SW 1271 (cell line): ENCODE measurements at regions not wholly inside any gene's neighbourhood (a gene's known extent, or its start where the extent isn't known, plus 50 kb on each side); places are given as distances from the start of the nearest gene placed in this dataset.
A peak's percentile ranks its signal among the peaks of the same experiment; 100 is the strongest.
"Not testable (repeated sequence)": the region's sequence is repeated elsewhere in the genome, so short reads cannot be mapped to it uniquely, and the experiment has no call there.

Experiments used
- DNase-seq, 2 experiments: peaks; one replicate each; lab custom pipeline; 2025; lab: John Stamatoyannopoulos, UW

DNA sequence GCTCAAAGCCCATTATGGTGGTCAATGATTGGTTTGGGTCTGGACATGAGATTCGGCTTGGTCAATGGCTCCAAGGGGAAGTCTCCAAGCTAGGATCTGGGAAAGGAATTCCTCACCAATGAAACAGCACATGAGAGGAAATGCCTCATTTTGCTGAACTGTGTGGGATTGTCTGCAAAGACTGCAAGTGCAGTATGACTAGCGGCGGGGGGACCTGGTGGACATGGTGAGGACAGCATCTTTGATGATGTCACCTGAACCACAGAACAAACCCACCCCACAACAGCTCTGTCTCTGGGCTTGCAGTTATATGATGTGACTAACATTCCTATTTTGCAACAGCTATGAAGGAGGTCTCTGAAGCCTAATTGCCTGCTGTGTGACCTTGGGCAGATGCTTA lies 50.6 kb upstream of the NKD1 start:
- DNase-seq = peak; percentile 8 to 16

DNA sequence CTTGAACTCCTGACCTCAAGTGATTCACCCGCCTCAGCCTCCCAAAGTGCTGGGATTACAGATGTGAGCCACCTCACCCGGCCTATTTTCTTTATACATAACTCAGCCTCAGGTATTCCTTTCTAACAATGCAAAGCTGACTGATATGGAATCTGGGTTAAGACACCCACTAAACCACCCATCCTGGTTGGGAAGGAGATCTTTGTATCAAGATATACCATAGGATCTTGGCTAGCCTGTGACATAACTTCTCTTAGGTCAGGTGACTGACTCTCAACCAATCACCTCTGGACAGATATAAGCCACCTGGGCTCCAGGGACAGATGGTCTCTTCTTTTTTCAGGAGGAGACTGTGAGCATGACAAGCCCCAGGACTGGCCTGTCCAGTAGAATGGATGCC lies 51.2 kb upstream of the NKD1 start:
- DNase-seq = no peak

DNA sequence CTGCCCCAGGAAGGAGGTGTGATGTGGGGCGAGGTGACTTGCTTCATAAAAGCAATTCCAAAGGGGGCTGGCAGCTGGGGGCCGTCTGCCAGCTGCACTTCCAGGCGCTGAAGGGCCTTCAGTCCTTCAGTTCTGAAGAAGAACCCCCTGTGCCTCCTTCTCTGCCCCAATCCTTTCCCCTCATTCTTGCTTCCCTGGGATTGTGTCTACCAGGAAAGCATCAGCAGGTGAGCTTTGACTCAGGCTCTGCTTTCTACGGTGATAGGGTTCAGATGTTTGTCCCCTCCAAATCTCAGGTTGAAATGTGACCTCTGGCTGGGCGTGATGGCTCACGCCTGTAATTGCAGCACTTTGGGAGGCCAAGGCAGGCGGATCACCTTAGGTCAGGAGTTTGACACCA lies 52.5 kb upstream of the NKD1 start:
- DNase-seq = no peak

DNA sequence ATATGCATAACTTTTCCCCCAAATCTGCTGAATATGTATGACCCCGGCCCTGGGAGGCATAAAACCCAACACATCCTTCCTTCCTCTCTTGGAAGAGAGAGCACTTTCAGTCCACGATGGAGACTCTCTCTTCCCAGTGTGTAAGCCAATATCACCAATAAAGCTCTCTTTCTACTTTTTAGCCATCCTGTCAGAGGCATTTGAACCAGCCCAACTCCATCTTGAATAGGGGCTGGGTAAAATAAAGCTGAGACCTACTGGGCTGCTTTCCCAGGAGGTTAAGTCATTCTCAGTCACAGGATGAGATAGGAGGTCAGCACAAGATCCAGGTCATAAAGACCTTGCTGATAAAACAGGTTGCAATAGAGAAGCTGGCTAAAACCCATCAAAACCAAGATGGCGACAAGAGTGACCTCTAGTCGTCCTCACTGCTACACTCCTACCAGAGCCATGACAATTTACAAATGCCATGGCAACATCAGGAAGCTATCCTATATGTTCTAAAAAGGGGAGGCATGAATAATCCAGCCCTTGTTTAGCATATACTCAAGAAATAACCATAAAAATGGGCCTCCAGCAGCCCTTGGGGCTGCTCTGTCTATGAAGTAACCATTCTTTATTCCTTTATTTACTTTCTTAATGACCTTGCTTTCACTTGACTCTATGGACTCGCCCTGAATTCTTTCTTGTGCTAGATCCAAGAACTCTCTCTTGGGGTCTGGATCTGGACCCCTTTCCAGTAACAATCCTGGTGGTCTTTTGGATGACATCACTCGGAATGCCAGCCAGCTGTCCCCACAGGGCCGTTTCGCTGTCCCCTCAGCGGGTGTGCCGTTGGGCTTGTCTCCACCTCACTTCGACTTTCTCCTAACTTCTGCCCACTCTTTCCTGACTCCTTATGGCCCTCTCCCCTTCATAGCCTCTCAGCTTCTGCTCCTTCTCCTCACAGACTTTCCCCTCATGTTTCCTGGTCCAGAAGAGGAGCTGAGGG lies 53.4 kb upstream of the NKD1 start:
- DNase-seq = no peak

DNA sequence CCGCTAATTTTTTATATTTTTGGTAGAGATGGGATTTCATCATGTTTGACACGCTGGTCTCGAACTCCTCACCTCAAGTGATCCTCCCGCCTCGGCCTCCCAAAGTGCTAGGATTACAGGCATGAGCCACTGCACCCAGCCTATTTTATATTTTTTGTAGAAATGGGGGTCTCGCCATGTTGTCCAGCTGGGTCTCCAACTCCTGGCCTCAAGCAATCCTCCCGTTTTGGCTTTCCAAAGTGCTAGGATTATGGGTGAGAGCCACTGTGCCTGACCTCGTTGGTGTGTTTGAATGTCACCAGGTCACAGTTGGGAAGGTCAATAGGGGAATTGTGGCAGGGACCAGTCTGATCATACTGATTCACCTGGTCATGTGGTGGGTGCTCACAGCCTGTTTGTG lies 56.7 kb upstream of the NKD1 start:
- DNase-seq = no peak

DNA sequence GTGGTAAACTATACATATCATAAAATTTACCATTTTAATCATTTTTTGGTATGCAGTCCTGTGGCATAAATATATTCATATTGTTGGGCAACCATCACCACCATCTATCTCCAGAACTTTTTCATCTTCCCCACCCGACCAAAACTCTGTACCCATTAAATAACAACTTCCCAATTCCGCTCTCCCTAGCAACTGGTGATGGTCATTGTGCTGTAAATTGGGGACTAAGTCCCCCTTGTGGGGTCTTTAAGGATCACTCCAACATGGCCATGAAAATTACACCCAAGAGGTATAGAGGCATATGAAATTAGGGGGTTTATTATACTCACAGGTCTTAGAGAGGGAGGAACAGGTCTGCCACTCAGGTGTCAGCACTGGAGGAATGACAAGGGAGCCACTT lies 57.4 kb upstream of the NKD1 start:
- DNase-seq = no peak

DNA sequence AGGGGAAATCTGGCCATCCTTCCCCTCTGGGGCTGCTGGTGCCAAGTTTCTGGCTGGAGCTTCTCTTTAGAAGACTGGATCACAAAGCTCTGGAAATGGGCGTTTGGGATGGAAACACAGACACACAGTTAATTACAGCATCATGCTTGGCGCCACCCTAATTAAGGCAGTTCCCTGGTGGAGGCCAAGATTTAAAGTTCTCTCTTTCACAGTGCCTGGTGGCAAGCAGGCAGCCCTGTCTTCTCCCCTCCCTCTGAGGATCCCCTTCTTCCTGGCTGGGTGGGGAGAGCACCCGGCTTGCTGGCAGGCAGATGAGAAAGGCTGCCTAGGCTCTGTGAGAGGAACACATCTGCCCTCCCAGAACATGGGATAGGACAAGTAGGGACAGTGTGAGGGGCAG lies 59.0 kb upstream of the NKD1 start:
- DNase-seq = no peak

DNA sequence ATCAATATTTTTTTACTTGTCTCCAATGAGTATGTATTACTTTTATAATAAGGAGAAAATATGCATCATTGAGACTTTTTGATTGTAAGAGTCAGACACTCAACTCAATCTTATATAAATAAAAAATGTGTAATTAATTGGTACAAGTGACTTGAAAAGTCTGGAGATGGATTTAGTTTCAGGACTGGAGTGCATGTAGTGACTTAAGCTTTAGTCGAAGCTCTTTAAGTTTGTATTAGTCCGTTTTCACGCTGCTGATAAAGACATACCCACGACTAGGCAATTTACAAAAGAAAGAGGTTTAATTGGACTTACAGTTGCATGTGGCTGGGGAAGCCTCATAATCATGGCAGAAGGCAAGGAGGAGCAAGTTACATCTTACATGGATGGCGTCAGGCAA lies 60.7 kb upstream of the NKD1 start:
- no peak for DNase-seq

DNA sequence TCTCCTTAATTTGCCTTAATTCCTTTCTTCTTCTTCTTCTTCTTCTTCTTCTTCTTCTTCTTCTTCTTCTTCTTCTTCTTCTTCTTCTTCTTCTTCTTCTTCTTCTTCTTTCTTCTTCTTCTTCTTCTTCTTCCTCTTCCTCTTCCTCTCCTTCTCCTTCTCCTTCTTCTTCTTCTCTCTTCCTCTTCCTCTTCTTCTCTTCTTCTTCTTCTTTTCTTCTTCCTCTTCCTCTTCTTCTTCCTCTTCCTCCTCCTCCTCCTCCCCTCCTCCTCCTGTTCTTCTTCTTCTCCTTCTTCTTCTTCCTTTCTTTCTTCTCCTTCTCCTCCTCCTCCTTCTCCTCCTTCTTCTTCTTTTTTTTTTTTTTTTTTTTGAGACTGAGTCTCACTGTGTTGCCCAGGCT lies 62.0 kb upstream of the NKD1 start:
- DNase-seq = not testable (repeated sequence)

DNA sequence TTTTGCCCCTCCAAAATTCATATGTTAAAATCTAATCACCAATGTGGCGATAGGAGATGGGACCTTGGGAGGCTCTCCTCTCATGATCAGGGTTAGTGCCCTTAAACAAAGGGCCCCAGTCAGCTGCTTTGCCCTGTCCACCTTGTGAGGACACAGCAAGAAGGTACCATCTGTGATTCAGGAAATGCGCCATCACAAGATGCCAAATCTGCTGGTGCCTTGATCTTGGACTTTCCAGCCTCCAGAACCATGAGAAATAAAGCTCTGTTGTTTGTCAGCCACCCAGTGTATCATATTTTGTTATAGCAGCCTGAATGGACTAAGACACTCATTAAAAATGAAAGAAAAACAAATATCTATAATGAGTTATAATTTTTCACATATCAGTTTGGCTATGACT lies 63.0 kb upstream of the NKD1 start:
- DNase-seq = no peak

DNA sequence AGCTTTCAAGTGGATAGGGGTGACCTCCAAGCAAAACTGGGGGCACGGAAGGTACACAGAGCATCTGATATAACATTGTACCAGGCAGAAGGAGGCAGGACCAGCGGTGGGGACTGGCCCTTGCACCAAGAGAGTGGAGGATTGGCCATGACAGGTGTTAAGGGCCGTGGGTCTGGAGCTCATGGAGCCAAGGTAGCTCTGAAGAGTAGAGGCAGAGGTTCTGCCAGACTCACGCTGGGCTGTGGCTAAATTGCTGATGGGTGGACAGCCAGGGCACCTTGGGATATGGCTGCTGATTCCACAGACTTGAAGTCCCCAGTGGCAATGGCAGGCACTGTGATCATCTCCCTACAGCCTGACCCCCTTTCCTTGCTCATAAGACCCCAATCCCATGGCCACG lies 65.9 kb upstream of the NKD1 start:
- DNase-seq = no peak

DNA sequence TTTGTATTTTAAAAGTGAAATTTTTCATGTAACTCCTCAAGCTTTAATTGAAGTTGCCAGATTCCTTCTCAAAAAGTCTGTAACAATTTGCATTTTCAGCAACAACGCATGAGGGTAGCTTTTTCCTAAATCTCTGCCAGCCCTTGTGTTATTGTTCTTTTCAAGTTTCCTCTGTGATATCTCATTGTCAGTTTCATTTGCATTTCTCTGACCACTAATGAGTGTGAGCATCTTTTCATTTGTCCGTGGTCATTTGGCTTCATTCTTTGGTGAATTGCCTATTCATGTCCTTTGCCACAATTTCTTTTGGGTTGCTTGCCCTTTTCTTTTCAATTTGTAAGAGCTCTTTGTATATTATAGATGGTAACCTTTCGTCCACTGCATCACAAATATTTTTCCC lies 68.0 kb upstream of the NKD1 start:
- DNase-seq = no peak

DNA sequence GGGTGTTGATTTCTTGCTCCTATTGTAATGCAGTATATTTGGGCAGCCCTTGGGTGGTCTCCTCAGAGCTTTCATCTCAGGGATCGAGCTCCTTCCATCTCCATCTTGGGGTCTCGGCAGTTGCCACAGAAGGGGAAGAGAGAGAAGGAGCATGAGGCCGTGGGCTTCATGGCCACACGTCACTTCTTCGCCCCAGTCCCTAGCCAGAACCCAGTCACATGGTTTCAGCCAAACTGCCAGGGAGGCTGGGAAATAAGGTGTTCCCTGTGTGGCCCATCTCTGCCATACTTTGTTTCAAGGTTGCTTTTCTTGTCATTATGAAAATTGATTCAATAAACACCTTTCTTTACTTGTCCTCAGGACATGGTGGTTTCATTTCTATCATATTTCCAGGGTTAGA lies 68.4 kb upstream of the NKD1 start:
- no peak for DNase-seq

DNA sequence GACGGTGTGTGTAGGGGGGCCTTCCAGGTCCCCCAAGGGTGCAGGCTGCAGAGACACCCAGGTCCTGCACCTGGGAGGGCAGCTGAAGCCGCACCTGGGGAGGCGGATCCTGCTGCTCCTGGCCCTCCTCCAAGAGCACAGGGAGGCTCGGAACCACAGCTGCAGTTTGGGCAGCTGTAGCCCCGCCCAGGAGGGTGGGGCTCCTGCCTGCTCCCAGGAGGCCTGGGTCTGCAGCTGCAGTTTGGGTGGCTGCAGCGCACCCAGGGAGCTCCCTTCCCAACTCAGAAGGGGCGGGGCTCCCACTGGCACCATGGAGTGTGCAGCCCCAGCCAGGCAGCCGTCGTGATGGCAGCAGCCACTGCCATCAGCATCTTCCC lies 69.4 kb upstream of the NKD1 start:
- no peak for DNase-seq

DNA sequence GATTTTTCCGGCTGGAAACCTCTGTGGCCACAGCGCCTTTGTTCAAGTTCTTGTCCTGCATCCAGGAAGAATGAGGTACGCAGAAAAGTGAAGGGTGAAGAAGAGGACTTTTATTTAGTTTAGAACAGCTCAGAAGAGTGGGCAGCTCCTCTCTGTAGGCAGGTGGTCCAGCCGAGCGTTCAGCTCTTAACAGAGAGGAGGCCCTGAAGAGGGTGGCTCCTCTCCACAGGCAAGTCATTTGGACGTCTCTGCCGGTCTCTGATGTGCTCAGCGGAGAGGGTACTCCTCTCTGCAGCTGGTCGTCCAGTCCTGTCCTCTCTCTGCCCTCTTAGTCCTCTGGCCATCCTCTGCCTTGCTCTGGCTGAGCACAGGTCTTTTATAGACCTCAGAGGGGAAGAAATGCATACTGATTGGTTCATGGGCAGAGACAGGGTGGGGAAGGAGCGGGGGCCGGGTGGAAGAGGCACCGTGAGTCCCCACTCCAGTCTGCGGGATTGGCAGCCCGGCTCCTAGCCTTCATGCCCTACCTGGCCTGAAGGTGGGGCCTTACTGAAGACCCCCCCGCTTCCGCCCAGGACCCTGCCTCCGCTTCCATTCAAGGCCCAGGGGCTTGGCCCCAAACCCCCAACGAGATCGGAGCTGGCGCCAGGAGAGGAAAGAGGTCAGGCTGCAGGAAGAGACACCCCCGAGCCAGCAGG lies 70.0 kb upstream of the NKD1 start:
- no peak for DNase-seq

DNA sequence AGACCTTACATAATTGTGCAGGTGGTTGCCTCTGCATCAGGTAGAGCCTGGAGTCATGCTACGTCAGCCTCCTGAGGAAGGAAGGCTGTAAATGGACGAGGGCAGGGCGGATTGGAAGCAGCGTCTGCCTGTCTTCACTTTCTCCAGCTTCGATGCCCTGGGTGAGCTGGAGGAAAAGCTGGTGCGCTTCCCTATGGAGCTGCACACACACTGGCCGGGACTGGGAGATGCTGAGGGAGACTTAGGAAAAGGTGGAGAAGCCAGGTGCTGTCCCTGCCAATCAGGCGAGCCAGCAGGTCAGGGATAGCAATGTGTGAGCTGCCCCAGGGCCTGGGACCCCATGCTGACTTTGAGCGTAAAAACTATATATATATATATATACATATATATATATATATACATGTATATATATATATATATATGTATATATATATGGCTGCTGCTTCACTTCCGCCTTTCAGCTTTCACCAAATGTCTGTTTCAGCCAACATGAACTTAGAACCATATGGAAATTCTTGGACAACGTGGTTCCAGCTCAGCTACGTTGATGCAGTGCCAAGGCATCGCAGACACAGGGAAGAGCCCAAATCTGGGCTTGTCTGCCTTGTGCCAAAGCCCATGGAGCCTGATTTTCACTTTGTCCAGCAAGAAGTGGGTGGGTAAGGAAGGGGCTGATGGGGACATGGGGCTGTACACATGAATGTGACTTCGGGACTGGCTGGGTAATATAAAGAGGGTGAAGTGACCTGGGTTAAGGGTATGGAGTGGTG lies 71.5 kb upstream of the NKD1 start:
- no peak for DNase-seq

DNA sequence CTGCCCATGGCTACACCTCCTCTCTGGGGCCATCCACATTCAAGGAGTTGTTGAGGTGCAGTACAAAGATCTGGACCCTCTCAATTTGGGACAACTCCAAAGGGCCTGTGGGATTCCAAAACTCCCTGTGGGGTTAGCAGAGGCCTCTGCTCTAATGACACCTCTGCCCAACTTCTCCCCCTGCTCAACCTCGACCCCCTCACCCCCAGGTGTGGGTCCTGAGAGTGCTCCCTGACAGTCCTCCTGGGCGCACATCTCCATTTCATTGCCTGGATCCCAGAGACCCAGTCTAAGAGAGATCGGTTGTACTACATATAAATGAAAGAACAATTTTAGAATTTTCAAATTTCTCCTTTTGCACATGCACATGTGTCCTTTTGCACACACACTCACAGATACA lies 73.0 kb upstream of the NKD1 start:
- DNase-seq = no peak

DNA sequence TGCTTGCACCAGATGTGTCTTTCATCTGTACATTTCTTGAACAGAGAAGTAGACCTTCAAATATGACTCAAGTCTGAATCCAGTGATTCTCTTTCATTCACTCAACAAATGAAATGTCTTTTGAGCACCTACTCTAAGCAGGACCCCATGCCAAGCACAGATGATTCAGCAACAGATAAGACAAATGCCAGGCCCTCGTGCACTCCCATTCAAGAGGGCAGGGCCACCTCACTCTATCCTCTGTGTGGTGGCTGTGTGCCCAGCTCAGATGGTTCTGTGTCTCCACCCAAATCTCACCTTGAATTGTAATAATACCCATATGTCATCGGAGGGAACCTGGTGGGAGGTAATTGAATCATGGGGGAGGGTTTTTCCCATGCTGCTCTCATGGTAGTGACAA lies 74.1 kb upstream of the NKD1 start:
- no peak for DNase-seq

DNA sequence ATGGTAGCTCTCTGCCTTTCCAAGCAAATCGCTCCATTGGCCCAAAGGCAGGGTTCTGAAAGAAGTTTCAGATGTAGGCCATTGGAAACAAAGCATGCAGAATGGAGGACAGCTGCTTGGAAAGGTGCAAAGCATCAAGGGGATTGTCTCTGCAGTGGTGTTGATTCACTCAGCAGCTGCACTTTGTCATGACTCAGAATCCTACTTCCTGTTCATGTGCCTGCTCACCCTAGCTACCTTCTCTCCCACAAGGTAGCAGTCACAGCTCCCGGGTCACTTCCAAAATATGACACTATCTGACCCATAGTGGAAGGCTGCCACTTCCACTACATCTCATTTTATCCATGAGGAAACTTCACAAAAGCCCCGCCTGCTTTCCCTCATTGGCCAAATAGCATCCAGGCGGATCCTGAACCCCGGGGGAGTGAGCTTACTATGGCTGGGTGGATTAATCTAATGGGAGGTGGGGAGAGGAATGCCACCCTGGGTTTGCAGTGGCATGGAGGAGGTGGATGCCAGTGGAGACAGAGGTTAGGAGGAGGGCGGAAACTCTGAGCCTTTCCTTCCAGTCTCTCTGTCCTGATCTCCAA lies 74.7 kb upstream of the NKD1 start:
- no peak for DNase-seq

DNA sequence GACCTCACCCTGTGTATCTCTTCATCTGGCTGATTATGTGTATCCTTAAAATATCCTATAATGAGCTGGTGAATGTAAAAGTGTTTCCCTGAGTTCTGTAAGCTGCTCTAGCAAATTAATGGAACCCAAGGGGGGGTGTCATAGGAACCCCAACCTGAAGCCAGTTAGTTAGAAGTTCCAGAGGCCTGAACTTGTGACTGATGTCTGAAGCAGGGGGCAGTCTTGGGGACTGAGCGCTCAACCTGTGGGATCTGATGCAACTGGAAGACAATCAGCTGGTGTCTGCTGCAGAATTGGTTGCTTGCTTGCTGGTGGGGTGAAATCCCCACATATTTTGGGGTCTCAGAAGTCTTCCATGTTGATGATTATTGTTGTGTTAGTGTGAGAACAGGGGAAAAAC lies 75.7 kb upstream of the NKD1 start:
- DNase-seq = no peak

DNA sequence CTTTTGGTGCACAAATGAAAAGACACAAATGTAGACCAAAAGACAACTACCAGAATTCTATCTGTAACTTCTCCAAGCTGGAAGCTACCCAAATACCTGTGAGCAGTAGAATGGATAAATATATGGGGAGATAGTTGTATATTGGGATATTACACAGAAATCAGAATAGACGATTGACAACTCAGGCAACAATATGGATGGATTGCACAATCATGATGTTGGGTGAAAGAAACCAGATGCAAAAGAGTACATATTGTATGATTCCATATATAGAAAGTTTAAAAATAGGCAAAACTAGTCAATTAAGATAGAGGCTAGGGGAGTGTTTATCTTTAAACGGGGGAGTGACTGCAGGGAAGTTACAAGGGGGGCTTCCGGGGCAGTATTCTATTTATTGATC lies 77.5 kb upstream of the NKD1 start:
- DNase-seq = no peak

DNA sequence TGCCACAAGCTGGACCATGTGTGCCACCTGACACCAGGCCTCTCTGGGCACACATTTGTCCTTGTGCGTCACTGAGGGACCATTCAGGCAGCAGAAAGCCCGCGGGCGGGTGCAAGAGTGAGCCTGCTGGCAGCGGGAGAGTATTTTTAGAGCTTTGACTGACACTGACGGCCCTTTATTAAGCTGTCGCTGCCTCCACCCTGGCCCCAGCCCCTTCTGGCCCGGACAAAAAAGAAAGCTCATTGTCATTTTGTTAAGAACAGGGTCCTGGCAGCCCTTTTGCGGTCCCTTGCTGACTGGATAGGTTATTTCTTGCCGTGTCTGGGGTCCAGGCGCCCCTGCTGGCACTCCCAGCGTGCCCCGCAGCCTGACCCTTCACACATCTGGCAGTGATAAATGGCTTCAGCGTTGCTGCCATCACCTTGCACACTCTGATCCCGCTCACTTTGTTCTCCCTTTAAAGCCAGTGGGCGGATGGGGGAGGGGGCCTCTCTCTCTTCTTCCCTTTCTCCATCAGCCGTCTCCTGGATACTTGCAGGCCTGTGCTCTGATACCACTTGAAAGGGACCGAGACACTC lies 78.4 kb upstream of the NKD1 start:
- DNase-seq = no peak
